Kidney capillary endothelial cell (primary cell): ENCODE measurements at regions not wholly inside any gene's neighbourhood (a gene's known extent, or its start where the extent isn't known, plus 50 kb on each side); places are given as distances from the start of the nearest gene placed in this dataset.
"Not testable (repeated sequence)": the region's sequence is repeated elsewhere in the genome, so short reads cannot be mapped to it uniquely, and the experiment has no call there.

Experiments
- DNase-seq: peaks from one replicate; pipeline ENCODE4 v3.0.0-alpha.2; 2018; ENCODE audit warnings: low spot score

GRCh38 chr14:48027115-48027514 is 351.7 kb upstream of the MDGA2 start:
- no peak for DNase-seq

DNA sequence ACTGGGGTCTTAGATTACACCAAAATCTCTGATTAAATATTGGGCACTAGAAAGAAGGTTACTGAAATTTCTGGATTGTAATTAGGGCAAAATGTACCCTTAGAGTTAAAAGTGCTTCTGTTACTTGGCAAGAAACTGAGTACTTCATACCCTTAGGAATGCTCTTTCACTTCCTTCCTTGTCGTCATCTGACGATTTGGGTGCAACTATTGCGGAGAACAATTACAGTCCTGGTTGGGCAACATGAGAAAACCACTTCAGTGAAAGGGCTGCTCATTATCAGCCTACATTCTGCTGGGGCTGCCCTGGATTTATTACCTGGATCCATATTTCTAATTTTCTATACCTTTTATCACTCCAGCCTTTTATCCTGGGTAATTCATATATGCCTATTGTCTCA is 348.5 kb upstream of the MDGA2 start:
- DNase-seq = no peak

- not testable (repeated sequence) for DNase-seq
Measured at GRCh38 chr14:48011484-48011883, 336.1 kb upstream of the MDGA2 start.

DNA sequence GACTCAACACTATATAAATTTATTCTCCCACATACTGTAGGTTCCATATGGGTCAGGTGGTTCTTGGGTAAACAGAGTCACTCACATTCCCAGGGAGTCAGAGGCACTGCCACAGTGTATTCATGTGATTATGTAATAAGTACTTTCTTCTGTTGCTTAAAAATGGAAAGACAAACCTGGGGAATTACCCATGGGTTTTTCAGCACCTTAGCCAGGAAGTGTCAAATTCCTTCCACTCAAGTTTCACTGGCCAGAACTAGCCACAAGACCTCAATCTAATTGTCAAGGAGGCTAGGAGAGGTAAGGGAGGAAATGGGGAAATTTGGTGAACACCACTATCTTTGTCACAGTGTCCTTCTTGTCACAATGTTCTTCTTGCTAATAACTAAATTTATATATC is 333.2 kb upstream of the MDGA2 start:
- DNase-seq = no peak

DNA sequence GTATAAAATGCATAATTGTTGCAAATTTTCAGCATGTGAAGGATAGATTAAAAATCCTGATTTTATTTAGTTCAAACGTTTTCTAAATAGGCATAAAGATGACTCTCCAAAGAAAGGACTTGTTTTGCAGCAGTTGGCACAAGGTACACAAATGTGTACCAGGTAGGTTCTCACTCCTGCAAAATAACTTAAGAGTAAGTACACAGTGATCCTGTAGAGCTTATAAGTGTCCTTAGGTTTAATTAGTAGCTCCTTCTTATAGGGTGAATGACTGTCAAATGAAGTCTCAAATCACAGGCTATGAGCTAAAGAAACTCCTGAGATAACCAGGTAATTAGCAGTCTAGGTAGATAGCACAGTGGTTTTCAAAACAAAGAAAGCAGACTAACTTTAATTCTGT is 330.6 kb upstream of the MDGA2 start:
- DNase-seq = no peak

GRCh38 chr14:47993883-47994282 is 318.5 kb upstream of the MDGA2 start:
- no peak for DNase-seq

DNA sequence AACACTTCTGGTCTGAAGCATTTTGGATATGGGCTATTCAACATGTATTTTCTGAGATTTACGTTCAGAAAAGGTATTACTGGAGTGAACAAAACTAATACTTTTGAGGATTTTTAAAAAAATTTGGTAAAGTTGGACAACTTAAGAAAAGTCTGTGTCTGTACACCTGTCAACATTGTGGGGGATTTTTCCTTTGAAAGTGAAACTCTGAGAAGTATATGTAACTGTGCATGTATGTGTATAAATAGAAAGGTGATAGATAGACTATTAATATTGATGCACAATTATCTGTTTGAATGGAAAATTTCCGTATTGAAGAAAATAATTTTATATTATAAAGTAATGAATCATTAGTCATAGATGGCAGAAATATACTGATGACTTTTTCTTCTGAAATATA is 312.8 kb upstream of the MDGA2 start:
- no peak for DNase-seq

GRCh38 chr14:47978871-47979270 is 303.5 kb upstream of the MDGA2 start:
- no peak for DNase-seq

DNA sequence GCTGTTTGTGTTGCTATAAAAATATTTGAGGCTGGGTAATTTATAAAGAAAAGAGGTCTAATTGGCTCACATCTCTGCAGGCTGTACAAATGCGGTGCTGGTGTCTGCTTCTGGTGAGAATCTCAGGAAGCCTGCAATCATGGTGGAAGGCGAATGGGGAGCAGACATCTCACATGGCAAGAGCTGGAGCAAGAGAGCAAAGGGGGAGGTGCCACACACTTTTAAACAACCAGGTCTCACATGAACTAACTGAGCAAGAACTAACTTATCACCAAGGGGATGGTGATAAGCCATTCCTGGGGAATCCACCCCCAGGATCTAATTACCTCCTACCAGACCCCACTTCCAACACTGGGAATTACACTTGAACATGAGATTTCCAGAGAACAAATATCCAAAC is 300.7 kb upstream of the MDGA2 start:
- no peak for DNase-seq

- no peak for DNase-seq
Measured at GRCh38 chr14:47966076-47966810, 290.8 kb upstream of the MDGA2 start.

GRCh38 chr14:47961634-47962033 is 286.2 kb upstream of the MDGA2 start:
- no peak for DNase-seq

- DNase-seq = no peak
Measured at GRCh38 chr14:47959740-47960139, 284.3 kb upstream of the MDGA2 start.

- DNase-seq = no peak
Measured at GRCh38 chr14:47949006-47949405, 273.6 kb upstream of the MDGA2 start.

DNA sequence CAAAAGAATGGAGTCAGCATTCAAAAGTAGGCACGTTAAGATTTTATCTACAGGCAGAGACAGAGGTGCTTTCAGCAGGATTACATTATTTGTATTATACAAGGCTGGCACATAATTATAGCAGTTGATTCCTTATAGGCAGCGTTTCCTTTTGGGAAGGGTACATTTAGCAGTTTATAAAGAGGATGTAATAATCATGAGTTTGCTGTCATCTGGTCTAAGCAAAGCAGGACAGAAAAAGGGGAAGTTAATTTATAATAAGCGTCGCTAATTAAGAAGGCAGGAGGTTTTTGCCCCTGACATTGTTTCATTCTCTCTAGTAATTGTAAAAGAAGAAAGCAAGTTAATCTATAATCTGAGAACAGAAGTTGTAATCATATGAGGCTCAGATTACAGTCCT is 259.9 kb upstream of the MDGA2 start:
- DNase-seq = no peak

DNA sequence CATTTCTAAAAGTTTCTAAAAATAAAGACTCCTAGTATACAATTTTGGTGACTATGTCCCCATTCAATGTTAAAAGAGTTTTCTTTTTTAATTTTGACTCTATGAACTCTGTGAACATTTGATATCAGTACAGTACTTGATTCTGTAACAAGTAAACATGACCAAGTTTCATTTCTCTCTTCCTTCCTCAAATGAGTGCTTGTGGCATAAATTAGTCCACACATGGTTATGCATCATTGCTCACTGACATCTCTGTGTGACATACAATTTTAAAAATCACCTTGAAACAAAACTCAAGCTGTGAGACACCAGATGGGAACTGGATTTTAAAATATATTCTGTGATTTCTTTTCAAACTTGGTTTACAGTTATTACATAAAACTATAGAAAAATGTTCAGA is 253.9 kb upstream of the MDGA2 start:
- DNase-seq = no peak

GRCh38 chr14:47921133-47921532 is 245.7 kb upstream of the MDGA2 start:
- no peak for DNase-seq

DNA sequence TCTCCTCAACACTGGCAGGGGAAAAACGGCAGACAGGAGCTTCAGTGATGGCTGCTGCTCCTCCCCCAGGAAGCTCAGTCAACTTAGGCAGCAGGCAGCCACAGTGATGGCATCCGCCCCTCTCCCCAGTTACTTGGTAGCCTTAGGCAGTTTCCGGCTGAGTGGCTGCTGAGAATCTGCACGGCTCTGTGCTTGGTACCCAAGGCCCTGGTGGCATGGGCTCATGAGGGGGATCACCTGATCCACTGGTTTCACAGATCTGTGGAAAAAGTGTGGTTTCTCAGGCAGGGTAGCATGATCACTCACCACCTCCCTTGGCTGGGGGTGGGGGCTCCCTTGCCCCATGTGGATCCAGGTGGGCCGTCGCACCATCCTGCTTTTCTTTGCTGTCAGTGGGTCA is 244.6 kb upstream of the MDGA2 start:
- no peak for DNase-seq

GRCh38 chr14:47919334-47919846 is 244.0 kb upstream of the MDGA2 start:
- DNase-seq = no peak

DNA sequence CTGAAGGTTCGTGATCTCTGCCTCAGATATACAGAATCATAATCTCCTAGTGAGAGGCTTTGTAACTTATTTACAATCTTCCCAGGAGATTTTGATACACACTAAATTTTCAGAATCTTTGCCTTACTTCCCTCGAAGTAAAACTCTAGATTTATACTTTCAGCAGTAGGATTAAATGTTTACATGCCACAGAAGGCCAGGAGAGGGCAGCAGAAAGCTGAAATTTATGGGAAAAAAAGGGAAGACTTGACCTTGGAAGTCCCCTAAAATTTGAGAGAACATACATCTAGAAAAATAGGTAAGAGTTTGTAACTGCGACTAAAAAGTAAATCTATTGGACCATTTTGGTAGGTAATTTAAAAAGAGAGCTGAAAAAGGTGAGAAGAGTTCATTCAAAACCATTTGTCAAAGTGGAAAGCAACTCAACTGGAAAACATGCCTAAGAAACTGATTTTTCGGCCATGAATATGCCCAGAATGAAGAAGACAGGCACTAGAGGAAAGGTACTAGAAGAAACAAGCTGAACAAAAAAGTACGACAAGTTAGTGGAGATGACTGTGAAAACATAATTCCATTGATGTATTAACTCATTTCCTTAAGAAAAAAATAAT is 242.0 kb upstream of the MDGA2 start:
- peak; percentile 16 for DNase-seq

GRCh38 chr14:47901141-47901540 is 225.7 kb upstream of the MDGA2 start:
- DNase-seq = not testable (repeated sequence)

GRCh38 chr14:47899685-47900084 is 224.3 kb upstream of the MDGA2 start:
- no peak for DNase-seq

- no peak for DNase-seq
Measured at GRCh38 chr14:47874350-47874749, 198.9 kb upstream of the MDGA2 start.

DNA sequence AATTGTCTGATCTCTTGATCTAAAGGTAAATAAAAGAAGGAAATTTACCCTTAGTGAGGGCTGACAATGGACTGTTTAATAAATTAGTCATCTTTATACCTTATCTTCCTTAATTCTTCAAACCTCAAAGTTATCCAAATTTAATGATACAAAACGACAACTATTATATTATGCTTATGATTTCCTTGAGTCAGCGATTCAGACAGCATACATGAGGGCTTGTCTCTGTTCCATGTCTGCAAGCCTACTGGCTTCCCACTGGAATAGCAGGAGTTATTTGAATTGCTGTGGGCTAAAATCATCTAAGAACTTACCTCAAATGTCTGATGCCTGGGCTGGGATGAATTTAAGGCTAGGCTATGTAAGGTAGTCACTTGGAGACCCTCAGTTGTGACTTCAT is 197.2 kb upstream of the MDGA2 start:
- no peak for DNase-seq

- DNase-seq = no peak
Measured at GRCh38 chr14:47863441-47863840, 188.0 kb upstream of the MDGA2 start.
